ENCODE measurements at regions not wholly inside any gene's neighbourhood (a gene's known extent, or its start where the extent isn't known, plus 50 kb on each side); places are given as distances from the start of the nearest gene placed in this dataset.

- no peak for DNase-seq (ENCODE audit: low read depth in 2 of 2)
Measured at GRCh38 chr3:189109145-189109544, 62.6 kb upstream of the TPRG1 start.

GRCh38 chr3:189117087-189117486 is 54.7 kb upstream of the TPRG1 start:
- DNase-seq (ENCODE audit: low read depth in 2 of 2), result no peak

- DNase-seq (ENCODE audit: low read depth in 2 of 2), result no peak
Measured at GRCh38 chr3:189118896-189119295, 52.9 kb upstream of the TPRG1 start.

DNA sequence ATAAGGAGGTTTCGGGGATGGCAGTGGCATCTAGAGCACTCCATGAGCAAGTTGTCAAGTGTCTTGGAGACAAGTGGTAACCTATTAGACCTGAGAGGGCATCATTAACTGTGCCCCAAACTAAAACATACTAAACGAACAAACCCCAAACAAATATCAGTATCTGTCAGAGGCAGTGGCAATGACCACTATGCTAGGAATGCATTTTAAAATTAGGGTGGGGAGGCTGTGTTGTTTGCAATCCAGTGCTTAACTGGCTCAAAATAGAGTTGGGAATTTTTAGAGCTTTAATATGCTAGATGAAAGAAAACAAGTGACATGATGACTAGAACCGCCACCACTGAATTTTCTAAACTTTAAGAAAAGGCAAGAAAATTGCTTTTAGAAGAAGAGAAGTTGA is 51.8 kb upstream of the TPRG1 start:
- DNase-seq (ENCODE audit: low read depth in 2 of 2), result no peak

- DNase-seq (ENCODE audit: low read depth in 2 of 2), result no peak
Measured at GRCh38 chr3:189121092-189121491, 50.7 kb upstream of the TPRG1 start.

Data from stimulated activated CD4-positive, alpha-beta T cell treated with anti-CD3 and anti-CD28 coated beads, Interleukin-4, amount 100 ng/mL, for 48 hours (primary cell).